NT2/D1 (cell line): ENCODE measurements at regions not wholly inside any gene's neighbourhood (a gene's known extent, or its start where the extent isn't known, plus 50 kb on each side); places are given as distances from the start of the nearest gene placed in this dataset.

Experiments
- SUZ12 ChIP-seq: IDR thresholded peaks from 2 replicates; pipeline ENCODE4 v1.6.1; 2011; ENCODE audit not compliant: insufficient read length, insufficient read depth; ENCODE audit errors: extremely low read depth
- YY1 ChIP-seq: IDR thresholded peaks from 2 replicates; pipeline ENCODE4 v1.6.1; 2011; ENCODE audit not compliant: insufficient read length, insufficient read depth
- ZNF274 ChIP-seq: IDR thresholded peaks from 2 replicates; pipeline ENCODE4 v1.6.1; 2011; ENCODE audit warnings: mild to moderate bottlenecking, low read depth, low read length

DNA sequence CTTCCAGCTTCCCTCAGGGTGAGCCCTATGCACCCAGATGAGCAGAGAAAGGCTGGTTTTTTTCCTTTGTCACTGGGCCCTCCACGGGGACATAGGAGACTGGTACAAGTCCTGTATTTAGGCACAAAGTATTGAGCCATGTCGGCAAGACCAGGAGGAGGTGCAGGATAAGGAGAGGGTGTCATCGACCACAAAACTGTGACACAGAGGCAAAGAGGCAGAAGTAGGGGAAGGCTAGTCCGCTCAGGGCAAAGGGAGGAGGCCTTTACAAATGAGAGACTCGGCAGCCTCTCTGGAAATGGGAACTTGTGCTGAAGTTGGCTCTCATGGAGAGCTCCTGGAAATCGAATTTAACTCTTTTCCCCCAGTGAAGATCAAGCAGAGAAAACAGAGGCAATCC is 70.7 kb upstream of the CAMK1G start:
- no peak for TF ChIP-seq YY1
- no peak for TF ChIP-seq ZNF274
- no peak for TF ChIP-seq SUZ12
